HG02763 (cell line): ENCODE measurements at regions not wholly inside any gene's neighbourhood (a gene's known extent, or its start where the extent isn't known, plus 50 kb on each side); places are given as distances from the start of the nearest gene placed in this dataset.

Source experiments
- ATAC-seq: cut with Tn5 transposase; IDR thresholded peaks from one replicate; pipeline ENCODE4 v1.9.1; 2021; ENCODE audit warnings: mild to moderate bottlenecking, moderate library complexity; ENCODE audit not compliant: unreplicated experiment

GRCh38 chr12:45548426-45548825 is 181.1 kb upstream of the ARID2 start:
- no peak for ATAC-seq

DNA sequence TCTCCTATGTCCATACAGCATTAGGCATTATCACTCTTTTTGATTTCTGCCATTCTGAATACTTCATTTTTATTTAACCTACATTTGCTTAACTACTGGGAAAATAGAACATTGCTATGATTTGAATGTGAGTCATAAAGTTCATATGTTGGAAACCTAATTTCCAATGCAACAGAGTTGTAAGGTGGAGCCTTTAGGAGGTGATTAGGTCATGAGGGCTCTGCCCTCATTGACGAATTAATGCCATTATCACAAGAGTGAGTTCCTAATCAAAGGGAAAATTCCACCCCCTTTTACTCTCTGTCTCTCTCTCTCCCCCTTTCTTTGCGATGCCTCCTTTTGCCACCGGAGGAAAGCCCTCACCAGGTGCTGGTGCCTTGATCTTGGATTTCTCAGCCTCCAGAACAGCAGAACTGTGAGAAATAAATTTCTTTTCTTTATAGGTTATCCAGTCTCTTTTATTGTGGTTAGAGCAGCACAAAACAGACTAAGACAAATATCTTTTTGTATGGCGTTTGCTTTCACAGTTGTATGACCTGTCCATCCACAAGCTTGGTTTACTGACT is 180.1 kb upstream of the ARID2 start:
- ATAC-seq: no peak

GRCh38 chr12:45553204-45553603 is 176.3 kb upstream of the ARID2 start:
- no peak for ATAC-seq

DNA sequence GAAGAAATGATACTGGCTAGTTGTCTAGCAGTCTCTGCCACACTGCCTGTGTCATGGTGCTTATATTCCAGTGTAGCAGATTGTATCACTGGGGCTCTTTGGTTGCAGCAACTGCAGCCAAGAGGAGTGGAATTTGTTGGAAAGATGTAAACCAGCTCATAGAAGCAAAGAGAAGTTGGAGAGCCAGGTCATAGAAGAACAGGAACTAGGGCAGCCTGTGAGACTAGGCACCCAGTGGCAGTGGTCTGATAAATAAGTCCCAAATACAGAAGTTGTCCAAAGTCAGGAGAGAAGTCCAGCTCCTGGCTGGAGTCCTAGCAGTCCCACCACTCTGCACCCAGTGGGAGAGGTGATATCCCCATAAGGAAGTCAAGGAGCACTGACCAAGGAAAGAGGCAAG is 172.5 kb upstream of the ARID2 start:
- no peak for ATAC-seq

DNA sequence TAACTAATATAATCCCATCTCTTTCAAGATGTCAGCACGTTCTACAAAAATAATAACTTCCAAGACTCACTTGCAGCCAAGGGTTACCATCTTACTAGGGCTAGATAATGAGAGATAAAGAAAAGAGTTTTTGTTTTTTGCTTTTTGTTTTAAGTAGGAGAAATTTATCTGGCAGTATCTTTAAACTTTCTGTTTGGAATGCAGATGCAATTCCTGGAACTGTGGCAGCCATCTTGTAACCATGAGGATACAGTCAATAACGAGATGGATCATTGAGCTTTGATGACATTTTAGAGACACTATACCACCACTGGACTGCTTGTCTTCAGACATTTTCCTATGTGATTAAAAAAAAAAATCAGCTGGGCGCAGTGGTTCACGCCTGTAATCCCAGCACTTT is 171.2 kb upstream of the ARID2 start:
- no peak for ATAC-seq

DNA sequence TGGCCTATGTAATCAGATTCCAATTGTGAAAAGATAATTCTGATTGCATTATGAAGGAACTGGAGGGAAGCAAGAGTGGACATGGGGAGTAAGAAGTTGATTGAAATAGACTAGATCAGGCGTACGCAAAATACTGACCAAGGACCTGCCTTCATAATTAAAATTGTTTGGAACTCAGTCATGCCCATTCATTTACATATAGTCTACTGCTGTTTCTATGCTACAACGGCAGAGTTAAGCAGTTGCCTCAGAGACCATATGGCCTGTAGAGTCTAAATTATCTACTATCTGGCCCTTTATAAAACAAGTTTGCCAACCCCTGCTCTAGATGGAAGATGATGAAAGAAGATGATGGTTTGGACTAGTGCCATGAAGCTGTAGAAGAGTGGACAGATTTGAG is 170.0 kb upstream of the ARID2 start:
- no peak for ATAC-seq

- ATAC-seq: no peak
Measured at GRCh38 chr12:45560689-45561088, 168.8 kb upstream of the ARID2 start.

DNA sequence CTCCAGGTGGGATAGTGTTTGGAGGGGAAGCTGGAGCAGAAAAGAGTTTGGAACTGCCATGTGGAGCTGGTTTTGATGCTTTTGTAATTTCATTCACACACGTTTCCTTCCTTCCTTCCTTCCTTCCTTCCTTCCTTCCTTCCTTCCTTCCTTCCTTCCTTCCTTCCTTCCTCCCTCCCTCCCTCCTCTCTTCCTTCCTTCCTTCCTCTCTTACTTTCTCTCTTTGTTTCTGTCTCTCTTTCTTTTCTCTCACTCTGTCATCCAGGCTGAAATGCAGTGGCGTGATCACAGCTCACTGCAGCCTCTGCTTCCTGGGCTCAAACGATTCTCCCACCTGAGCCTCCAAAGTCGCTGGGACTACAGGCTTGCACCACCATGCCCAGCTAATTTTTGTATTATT is 168.0 kb upstream of the ARID2 start:
- ATAC-seq: no peak

- no peak for ATAC-seq
Measured at GRCh38 chr12:45565590-45565989, 163.9 kb upstream of the ARID2 start.

DNA sequence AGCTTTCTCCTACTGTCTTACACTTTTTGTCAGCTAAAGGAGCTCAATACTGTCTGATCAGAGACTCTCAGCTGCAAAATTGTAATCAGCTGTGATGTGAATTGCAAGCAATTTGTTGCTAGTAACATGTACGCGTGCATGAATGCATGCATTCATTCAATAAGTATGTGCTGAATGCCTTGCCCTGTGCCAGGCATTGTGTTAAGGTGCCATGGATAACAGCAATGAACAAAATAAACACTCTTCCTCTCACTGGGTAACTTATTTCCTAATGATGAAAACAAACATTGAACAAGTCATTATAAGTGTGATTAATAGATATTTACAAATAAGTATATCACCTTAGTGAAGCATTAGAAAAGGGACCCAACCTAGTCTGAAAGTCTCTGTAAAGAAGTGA is 163.2 kb upstream of the ARID2 start:
- no peak for ATAC-seq

- ATAC-seq: no peak
Measured at GRCh38 chr12:45568808-45569207, 160.7 kb upstream of the ARID2 start.

GRCh38 chr12:45570501-45570900 is 159.0 kb upstream of the ARID2 start:
- no peak for ATAC-seq

GRCh38 chr12:45572114-45572513 is 157.4 kb upstream of the ARID2 start:
- ATAC-seq: no peak

- ATAC-seq: no peak
Measured at GRCh38 chr12:45575417-45575816, 154.1 kb upstream of the ARID2 start.

DNA sequence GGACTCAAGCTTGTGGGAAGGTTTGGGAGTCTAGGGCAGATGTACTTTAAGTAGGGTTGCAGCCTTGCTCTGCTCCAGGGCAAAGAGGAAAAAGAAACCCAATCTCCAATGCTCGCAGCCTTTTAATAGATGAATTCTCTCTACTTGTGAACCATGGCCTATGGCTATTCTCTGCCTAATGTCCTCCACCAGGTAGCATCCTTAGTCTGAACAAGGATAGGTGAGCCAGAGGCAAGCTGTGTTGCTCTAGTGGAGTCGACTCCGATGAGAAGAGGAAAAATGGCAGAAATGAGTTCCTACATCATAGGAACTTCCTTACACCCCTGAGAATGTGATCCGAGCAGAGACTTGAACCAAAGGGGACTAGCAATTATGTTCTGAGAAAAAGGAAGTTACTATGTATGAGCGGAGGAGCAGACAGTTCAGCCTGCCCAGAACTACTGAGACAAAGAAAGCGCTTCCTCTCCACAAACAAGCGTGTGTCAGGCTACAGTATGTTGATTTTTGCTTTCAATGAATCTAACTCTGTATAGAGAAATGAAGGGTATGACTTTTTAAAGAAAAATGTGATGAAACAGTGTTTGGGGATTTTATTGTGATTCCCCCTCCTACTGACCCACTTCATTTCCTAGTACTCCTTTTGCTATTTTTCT is 153.6 kb upstream of the ARID2 start:
- ATAC-seq: peak; percentile 59

- ATAC-seq: no peak
Measured at GRCh38 chr12:45577844-45578399, 151.6 kb upstream of the ARID2 start.

GRCh38 chr12:45580356-45580969 is 149.0 kb upstream of the ARID2 start:
- no peak for ATAC-seq

GRCh38 chr12:45581112-45581511 is 148.4 kb upstream of the ARID2 start:
- no peak for ATAC-seq

GRCh38 chr12:45582536-45582935 is 147.0 kb upstream of the ARID2 start:
- no peak for ATAC-seq

DNA sequence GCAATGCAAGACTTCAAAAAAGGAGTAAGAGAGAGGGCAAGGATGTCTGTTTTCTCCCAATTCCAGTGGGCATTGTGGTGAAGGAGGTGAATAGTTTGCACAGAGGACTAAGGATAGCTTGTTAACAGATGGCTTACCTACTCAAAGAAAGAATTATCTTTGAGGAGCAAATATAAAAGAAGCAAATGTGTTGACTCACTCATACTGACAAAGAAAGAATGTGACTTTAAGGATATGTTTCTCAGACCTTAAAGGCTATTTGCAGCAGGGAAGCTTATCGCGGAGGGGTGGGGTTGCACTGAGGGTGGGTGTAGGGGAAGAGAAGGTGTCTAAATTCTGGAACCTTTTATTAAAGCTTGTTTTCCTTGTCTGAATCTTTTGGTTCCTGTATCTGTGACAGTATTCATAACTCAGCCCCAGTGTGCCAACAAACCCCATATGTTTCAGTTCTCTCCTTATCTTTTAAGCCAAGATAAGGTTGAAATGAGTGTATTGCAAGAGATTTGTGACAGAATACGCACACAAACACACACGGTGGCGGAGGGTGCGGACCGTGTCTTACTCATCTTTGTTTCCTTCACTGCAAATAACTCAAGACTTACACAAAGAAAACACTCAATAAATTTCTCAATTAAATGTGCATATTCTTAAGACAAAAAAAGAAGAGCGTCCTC is 146.4 kb upstream of the ARID2 start:
- ATAC-seq: no peak

GRCh38 chr12:45584336-45584735 is 145.2 kb upstream of the ARID2 start:
- no peak for ATAC-seq
